NCI-H774 (cell line): ENCODE measurements at regions not wholly inside any gene's neighbourhood (a gene's known extent, or its start where the extent isn't known, plus 50 kb on each side); places are given as distances from the start of the nearest gene placed in this dataset.

ENCODE experiments used
- DNase-seq: peaks from one replicate; lab custom pipeline; 2025; lab: John Stamatoyannopoulos, UW

DNA sequence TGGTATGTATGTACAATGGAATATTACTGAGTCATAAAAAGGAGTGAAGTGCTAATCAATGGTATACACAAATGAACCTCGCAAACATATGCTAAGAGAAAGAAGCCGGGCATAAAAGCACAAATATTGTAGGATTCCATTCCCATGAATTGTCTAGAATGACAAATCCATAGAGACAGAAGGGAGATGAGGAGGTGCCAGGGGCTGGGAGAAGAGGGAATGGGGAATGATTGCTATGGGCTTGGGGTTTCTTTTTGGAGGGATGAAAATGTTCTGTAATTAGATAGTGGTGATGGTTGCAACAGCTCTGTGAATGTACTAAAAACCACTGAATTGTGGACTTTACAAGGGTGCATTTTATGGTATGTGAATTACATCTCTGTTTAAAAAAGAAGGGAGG, 73.5 kb downstream of the GLI2 start:
- no peak for DNase-seq

DNA sequence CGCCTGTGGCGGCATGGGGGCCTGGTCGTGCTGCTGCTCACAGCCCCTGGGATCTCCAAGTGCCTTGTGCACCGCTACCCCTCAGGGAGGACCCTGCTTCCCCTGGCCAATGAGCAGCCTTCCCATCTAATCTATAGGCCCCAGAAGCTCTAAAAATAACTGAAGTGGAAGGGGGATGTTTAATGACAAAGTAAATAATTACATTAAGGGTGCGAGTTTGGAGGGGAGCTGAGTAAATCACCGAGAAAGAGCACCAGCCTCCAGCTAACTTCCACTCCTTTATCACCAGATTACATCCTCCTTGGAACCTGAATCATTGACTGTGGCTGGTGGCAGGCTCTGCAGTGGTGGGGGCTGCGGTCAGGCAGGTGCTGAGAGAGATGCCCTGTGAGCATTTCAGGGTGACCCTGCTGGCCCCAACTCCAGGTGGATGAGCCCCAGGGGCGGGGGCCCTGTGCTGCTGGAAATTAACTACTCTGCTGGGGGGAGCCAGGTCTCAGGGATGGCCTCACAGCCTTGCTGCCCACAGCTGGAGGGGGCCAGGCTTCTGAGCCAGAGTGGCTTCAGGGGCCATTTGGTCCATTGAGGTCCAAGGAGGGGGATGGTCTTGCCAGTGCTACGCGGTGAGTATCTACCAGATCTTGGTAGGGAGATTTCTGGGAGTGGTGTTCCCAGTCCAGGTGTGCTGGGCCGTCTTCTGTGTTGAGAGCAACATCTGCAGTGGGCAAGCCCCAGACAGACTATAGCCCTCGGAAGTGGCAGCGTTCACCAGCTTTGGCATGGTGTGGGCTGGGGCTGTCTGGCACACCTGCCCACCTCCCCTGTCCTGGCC, 74.2 kb downstream of the GLI2 start:
- DNase-seq, result no peak

DNA sequence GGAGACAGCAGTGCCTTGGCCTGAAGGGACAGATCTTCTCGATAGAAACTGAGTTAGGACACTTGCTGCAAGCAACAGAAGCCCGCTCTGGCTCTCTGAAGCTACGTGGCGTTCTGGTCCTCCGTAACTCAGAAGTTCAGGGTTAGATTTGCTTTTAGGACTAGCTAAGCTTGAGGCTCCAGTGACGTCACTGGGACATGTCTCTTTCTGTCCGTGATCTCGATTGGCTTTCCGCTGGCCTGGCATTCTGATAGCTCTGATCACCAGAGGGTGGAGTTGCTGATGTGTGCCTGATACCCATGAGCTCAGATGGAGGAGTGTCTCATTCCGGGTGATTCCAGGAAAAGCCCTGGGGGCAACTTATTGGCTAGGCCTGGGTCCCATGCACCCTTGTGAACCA, 75.0 kb downstream of the GLI2 start:
- no peak for DNase-seq

DNA sequence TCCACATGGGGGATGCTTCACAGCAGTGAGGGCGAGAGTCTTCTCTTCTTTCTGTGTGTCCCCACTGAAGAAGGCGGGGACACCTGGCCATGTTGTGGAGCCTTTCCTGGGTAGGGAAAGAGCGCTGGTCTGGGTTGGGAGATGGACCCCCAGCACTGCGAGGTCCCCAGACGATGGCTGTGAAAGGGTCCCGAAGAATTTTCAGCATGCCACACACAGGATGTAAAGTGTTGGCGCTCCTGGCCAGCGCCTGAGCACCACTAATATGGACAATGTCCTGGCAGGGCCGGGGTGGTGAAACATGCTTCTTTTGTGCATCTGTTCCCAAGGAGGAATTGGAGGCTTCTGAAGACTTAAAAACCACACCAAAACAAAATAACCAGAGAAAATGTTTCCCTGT, 77.2 kb downstream of the GLI2 start:
- DNase-seq, result no peak

DNA sequence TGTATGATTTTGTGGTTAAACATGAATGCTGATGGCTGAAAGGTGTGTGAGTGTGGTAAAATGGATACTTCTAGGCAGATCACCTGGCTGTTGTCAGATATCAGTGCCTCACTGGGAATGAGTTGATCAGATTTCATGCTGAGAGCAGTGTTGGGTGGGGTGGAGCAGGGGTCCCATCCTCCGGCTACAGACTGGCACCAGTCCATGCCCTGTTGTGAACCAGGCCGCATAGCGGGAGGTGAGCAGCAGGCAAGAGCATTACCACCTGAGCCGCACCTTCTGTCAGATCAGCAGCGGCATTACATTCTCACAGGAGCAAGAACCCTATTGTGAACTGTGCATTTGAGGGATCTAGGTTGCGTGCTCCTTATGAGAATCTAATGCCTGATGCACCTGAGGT, 78.7 kb downstream of the GLI2 start:
- no peak for DNase-seq

DNA sequence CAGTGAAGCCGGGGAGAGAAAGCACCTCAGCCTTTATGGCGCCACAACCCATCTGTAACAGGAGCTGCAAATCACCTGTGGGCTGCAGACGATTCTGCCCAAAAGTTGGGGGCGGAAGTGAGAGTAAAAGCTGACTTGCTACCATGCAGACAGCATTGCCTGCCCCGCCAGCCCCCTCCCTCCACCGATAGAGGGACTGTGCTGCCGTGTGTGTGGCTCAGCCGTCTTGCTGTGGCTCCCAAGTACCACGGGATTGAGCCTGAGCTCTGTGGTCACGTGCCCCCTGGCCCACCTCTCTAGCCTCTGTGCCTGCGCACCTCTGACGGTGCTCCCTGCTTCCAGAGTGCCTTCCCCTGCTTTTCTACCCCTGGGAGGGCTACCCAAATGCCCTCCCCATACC, 79.6 kb downstream of the GLI2 start:
- no peak for DNase-seq

DNA sequence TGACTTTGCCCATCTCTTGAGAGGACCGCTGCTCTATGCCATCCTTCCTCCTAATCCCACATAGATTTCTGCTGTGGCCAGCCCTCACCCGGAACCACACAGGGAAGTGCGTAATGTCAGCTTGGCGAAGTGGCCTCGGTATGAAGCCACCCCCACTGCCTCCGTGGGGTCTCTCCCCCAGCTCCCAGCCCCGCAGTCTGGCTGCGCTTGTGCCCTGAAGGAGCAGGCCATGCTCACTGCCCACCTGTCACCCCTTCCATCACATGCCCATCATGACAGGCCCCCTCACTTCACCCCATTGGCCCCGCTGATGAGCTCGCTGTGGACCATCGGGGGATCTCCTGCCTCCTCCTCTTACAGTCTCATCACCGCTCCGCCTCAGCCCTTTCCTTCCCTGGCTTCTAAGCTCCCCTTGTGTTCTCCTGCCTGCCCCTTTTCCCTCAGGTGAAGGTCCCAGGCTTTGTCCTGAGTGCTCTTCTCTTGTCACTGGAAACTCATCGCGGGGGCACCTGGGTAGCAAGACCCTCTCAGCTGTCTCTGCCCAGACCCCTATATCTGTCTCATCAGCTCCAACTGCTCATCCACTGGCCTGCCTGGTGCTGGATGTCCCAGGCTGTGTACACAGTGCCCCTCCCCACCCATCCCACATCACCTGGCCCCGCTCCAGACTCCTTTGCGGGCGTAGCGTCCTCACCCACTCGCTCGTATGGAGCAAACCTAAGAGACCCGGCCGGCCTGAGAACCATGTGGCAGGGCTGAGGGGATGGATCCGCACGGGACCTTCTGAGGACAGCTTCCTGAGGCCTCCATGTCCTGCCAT, 81.7 kb downstream of the GLI2 start:
- no peak for DNase-seq

DNA sequence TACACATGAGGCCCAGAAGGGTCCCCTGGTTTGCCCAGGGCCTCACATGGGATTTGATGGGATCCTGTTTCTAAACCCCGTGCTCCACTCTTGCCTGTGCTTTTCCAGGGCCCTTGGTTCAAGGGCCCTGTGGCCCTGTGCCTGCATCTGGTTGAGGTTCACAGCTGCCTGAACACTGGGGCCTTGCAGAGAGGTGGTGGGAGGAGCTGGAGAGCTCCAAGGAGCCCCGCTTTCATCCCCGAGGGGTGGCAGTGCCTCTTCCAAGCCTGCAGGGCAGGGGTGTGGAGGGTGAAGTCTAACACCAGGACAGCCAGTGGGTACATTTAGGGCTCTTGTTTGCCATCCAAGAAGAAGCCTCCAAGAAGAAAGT, 82.3 kb downstream of the GLI2 start:
- DNase-seq, result no peak

DNA sequence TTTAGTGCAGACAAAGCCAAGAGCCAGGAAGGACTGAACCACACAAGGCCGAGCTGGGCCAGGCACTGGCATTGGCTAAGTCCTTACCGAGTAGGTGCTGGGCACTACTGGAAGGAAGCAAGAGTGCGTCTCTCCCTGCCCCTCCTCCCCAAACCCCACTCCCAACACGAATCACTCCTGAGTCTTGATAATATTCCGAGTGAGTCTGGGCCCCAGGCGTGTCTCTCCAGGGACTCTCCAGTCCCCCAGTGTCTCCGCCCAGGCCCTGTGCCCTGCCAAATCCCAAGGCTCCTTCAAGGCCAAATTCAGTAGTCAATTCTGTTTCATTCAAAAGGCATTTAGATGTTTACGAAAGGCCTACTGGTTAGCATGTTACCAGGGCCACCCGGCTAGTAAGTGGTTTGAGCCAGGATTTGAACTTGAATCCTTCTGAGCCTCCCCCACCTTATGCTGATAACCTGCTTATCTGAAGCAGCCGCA, 82.8 kb downstream of the GLI2 start:
- DNase-seq, result no peak

DNA sequence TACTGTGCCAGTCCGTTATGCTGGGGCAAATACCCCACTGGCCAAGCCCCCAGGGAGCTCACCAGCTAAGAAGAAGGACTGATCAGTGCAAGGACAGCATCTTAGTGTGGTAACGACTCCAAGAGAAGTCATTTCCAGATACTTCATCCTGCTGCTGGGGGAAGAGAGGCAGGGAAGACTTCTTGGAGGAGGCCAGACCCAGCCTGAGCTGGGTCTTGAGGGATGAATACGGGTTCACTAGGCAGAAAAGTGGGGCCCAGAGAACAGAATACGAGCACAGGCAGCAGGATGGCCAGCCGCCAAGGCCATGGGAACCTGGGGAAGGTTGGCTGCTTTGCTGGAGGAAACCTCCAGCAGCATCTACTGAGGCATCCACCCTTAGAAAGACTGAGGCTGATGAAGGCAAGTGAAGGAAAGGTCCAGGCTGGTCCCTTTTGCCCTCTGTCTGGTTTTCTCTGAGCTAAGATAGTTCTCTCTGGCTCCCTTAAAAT, 84.1 kb downstream of the GLI2 start:
- DNase-seq, result no peak

DNA sequence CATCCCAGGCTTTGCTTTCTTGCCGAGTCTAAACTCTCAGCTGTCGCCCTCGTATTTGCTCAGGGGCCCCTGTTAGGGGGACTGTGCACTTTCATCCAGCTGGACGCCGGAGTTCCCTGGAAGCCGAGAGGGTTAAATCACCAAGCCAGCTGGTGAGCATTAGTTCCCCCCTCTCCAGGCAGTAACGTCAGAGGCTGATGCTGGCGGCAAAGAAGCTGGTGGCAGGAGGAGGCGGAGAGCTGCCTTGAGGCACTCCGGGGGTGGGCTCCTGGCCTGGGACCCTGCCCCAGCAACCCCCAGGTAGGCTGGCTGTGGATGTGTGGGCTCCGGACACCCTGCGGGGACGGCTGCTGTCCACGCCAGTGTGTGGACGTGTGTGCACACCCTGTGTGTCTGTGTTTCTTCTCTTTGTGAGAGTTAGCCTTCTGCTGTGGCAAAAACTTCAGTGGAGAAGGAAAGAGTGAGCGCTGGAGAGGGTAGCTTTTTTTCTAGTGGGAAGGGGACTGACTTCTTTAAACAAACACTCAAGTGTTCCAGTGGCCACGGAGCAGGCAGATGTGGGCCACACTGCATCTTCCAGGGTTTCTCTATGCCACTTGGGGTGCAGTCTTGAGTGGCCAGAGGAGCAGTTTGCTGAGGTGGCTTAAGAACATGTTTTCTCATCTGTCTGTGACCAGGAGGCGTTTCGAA, 84.7 kb downstream of the GLI2 start:
- no peak for DNase-seq

DNA sequence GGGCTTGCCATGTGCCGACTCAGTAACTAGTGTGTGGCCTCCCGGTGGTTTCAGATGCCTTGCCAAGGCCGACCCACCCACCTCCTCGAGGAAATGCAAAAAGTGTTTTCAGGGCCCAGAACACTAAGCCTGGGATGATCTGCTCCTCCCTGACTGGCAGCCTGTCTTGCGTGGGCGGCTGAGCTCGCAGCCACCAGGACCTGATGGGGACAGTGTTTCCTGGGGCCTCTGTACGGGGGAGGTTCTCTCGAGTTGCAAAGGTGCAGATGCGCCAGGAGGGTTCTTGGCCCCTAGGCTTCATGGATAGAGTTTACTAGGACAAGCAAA, 85.2 kb downstream of the GLI2 start:
- no peak for DNase-seq

DNA sequence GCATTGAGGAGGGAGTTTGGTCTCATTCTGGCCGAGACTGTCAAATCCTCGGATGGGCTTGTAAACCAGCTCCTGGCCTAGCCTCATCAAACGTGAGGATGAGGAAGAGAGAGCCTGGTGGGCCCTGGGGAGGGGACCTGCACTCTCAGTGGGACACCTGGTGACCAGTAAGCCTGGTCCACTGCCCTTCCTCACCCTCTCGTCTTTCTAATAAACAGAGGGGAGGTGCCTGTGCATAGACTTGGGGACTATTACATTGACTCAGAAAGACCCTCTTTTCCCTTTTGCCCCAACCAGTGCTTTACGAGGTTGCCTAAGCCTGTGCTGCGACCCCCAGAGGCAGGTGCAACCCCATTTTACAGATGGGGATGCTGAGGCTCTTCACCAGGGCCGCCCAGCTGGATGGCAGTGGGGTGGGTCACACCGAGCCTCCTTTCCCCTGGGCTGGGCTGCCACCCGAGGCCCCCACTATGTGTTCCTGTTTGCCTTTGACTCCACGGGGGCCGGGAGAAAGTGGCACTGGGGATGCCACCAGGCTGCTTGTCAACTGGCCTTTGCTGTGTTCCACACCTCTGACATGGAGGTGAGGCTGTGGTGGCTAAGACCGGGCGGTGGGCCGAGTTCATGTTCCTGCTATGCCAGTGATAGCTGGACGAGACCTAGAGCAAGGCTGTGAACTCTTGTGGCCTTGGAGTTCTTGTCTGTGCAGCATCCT, 85.9 kb downstream of the GLI2 start:
- DNase-seq, result no peak

DNA sequence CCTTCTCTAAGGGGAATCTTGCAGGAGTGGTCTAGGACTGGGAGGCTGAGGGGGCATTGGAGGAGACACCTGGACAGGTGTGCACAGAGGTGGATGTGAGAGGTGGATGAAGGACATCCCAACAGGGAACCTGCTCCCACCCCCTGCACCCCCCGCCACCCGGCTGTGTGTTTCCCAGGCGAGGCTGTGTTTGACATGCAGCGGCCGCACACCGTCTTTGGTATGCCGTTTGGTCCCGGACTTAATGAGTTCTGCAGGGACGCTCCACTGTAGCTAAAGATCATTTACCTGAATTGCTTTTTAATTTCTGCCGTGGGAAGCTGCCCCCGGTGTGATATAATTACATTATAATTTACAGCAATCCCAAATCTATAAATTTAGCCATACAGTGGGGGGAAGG, 87.3 kb downstream of the GLI2 start:
- DNase-seq, result no peak

DNA sequence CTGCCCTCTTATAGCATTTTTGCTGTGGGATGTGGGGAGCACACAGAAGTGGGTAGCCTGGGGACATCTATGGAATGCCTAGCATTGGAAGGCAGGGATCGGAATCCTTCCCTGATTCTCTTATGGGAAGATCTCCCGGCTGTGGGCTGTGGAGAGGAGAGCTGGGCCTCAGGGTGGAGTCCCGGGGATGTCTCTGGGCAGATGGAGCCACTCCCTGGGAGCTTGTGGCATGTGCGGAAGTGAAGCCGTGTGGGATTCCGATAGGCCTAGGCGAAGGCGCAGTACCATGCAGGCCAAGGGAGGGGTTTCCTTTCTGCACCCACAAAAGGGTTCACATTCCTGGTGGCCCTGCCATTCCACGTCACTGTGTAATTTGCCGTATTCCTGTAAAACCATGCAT, 87.9 kb downstream of the GLI2 start:
- DNase-seq, result no peak

DNA sequence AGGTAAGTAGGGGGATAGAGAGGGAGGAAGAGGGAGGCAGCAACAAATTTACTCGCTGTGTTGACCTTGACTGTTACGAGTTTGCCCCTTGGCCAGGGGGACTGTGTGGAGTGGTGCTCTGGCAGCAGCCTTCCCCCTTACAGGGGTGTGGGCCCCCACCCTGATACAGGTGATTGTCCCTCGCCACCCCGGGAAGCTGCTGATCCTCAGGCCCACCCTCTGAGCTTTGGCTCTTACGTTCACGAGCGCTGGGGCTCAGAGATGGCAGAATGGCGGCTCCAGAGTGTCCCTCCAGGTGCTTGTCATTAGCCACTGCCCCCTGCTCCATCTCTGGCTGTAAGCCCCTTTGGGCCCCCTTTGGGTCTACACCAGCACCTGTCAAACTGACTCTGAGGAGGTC, 88.6 kb downstream of the GLI2 start:
- DNase-seq, result no peak

DNA sequence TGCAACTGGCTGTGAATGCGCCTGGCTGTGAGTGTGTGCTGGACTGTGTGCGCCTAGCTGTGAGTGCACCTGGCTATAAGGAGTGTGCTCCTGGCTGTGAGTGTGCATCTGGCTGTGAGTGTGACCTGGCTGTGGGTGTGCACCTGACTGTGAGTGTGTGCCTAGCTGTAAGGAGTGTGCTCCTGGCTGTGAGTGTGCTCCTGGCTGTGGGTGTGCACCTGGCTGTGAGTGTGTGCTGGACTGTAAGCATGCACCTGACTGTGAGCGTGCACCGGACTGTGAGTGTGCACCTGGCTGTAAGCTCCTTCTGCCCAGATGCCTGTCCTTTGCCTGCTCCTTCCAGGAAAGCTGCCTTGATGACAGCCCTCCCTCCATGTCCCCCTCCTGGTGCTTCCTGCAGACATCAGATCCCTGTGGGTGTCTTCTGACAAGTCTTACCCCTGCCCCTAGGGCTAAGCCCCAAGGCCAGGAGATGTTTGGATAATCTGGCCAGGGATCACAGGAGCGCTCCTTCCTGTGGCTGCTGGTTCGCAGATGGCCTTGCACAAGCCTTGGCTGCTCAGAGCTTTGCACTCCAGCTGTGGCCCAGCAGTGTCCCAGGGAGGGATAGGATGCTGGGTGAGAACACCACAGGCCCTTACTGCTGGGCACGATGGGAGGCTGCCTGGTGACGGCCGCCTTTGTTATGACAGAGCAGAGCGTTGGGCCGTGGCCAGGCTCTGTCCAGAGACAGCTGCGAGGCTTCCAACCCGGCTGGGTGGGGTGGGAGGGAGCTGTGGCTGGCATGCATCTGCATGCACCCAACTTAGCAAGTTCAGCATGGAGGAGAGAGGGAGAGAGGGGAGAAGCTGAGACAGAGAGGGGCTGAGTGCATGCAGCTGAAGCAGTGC, 89.9 kb downstream of the GLI2 start:
- DNase-seq, result no peak

DNA sequence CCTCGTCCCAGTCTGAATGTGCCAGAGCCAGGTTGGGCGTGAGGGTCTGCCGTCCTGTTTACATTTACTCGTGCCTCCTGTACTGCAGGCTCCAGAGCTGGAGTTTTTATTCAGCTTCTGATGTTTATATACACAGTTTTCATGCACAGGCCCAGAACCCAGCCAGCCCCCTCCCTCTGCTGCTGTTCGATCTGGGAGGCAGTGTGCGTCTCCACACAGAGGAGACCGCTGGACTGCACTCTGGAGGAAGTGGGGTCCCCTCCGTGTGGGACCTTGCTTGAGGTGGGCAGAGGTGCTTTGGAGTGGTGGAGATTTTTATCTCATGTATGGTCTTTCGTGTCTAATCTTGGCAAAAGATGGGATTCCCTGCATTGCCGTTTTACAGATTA, 90.6 kb downstream of the GLI2 start:
- no peak for DNase-seq

DNA sequence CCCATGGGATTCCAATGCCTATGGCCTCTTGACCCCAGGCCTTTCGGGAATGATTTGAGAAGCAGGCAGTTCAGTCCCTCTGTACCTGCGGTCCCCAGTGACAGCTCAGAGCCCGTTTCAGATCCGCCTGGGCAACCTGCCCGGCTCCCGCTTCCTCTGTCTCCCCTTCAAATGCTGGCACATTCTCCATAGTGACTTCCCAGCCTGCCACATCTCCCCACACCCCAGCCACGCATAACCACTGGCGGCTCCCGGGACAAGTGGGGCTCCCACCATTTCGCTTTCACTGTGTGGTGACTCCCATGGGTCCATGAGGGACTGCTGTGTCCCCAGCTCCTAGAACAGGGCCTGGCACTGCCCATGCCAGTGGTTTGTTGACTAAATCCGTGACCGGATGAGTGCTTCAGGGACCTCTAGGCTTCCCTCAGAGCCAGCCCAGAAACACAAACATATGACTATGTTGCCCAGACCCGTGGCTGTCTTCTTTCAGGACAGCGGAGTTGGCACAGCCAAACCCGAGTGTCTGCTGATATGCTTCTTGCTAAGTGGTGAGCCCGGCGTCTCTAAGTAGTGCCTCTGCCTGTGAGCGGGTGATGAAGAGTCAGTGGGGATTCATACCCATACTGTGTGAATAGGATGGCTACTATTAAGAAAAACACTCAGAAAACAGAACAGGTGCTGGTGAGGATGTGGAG, 91.2 kb downstream of the GLI2 start:
- no peak for DNase-seq

DNA sequence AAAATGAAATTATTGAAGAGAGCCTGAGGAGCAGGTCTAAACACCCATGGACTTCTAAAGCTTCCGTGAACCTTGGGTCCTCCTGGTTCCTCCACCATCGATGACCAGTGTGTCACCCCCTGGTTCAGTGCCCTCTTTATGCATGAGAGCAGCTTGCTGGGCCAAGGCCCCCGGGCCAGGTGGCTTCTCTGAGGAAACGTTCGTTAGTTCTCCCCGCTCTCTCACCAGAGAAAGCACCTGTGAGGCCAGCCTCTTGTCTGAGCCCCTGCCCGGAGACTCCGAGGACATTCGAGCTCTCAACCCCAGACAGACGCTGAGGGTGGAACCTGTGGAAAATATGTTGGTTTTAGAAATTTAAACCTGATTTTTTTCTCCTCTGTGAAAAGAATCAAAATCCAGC, 92.4 kb downstream of the GLI2 start:
- DNase-seq, result no peak
